HEK293T (cell line): ENCODE measurements at regions not wholly inside any gene's neighbourhood (a gene's known extent, or its start where the extent isn't known, plus 50 kb on each side); places are given as distances from the start of the nearest gene placed in this dataset.
A peak's percentile ranks its signal among the peaks of the same experiment; 100 is the strongest.

Experiments used
- ARNT ChIP-seq: fragments of 450-650 bp; IDR thresholded peaks from 2 replicates; pipeline ENCODE4 v1.6.1; 2017; ENCODE audit warnings: mild to moderate bottlenecking
- ELF4 ChIP-seq: fragments of 450-650 bp; IDR thresholded peaks from 2 replicates; pipeline ENCODE4 v1.6.1; 2017; ENCODE audit warnings: antibody characterized with exemption
- FOXA1 ChIP-seq: fragments of 450-650 bp; IDR thresholded peaks from 2 replicates; pipeline ENCODE4 v1.6.1; 2016; ENCODE audit warnings: mild to moderate bottlenecking
- L3MBTL2 ChIP-seq: fragments of 450-650 bp; conservative IDR thresholded peaks from 2 replicates; pipeline ENCODE4 v1.6.1; 2016; ENCODE audit warnings: mild to moderate bottlenecking
- NFRKB ChIP-seq: fragments of 450-650 bp; IDR thresholded peaks from 2 replicates; pipeline ENCODE4 v1.6.1; 2016; ENCODE audit warnings: mild to moderate bottlenecking, moderate library complexity
- PKNOX1 ChIP-seq: fragments of 450-650 bp; IDR thresholded peaks from 2 replicates; pipeline ENCODE4 v1.6.1; 2016
- SP1 ChIP-seq: fragments of 450-650 bp; IDR thresholded peaks from 2 replicates; pipeline ENCODE4 v1.6.1; 2017
- SUZ12 ChIP-seq: fragments of 450-650 bp; IDR thresholded peaks from 2 replicates; pipeline ENCODE4 v1.6.1; 2016; ENCODE audit warnings: mild to moderate bottlenecking

GRCh38 chr5:168219515-168220410, 71.7 kb upstream of the WWC1 start:
- TF ChIP-seq PKNOX1 = no peak
- TF ChIP-seq SUZ12 = no peak
- no peak for TF ChIP-seq L3MBTL2
- no peak for TF ChIP-seq SP1
- TF ChIP-seq ARNT = no peak
- no peak for TF ChIP-seq NFRKB
- TF ChIP-seq FOXA1 = no peak
- TF ChIP-seq ELF4 = peak; percentile 34; the same call in 1 of the 2 replicates
